ENCODE measurements at regions not wholly inside any gene's neighbourhood (a gene's known extent, or its start where the extent isn't known, plus 50 kb on each side); places are given as distances from the start of the nearest gene placed in this dataset.

GRCh38 chr3:107240183-107241091, 136.8 kb upstream of the CCDC54 start:
- Histone ChIP-seq H3K27ac (peak overlapping the region; percentile 81 to 83), H3K4me1 (no peaks in the 10 kb centered on the region), H3K9me3 (no peaks in the 10 kb centered on the region), H3K4me3 (peak overlapping the region; percentile 62 to 74), H3K27me3 (no peaks in the 10 kb centered on the region), H3K36me3 (no peaks in the 10 kb centered on the region)
- TF ChIP-seq POLR2A (IDR thresholded peaks at IDR 0.05) (peak; percentile 45 to 50), CTCF (IDR thresholded peaks at IDR 0.05) (peak in 1 of 4 experiments; percentile 8)
- intact Hi-C loops (cut with DNase I; ENCODE audit: low total_unique reads), result no loop called here
- peak; percentile 68 to 82 for DNase-seq

GRCh38 chr3:107241217-107241616, 136.0 kb upstream of the CCDC54 start:
- peak overlapping the region; percentile 62 to 74 for H3K4me3 ChIP-seq
- peak in 1 of 2 donors; percentile 27 for DNase-seq
- H3K4me1 ChIP-seq, result no peaks in the 10 kb centered on the region
- H3K27me3 ChIP-seq, result no peaks in the 10 kb centered on the region
- H3K36me3 ChIP-seq, result no peaks in the 10 kb centered on the region
- intact Hi-C loops (cut with DNase I; ENCODE audit: low total_unique reads), result no loop called here
- peak overlapping the region; percentile 81 to 83 for H3K27ac ChIP-seq
- no peak for TF ChIP-seq POLR2A (IDR thresholded peaks at IDR 0.05)
- TF ChIP-seq CTCF (IDR thresholded peaks at IDR 0.05), result no peak
- no peaks in the 10 kb centered on the region for H3K9me3 ChIP-seq

- peak overlapping the region in 1 of 2 donors; percentile 74 for H3K4me3 ChIP-seq
- intact Hi-C loops (cut with DNase I; ENCODE audit: low total_unique reads), result no loop called here
These were observed 134.7 kb upstream of the CCDC54 start for GRCh38 chr3:107242579-107242978.

GRCh38 chr3:107247116-107247515, 130.1 kb upstream of the CCDC54 start:
- TF ChIP-seq CTCF (IDR thresholded peaks at IDR 0.05) (no peak), POLR2A (IDR thresholded peaks at IDR 0.05) (no peak)
- no peak for DNase-seq
- Histone ChIP-seq H3K4me3 (no peak overlapping the region), H3K4me1 (no peaks in the 10 kb centered on the region), H3K9me3 (no peaks in the 10 kb centered on the region), H3K27ac (no peak overlapping the region), H3K36me3 (no peaks in the 10 kb centered on the region), H3K27me3 (no peaks in the 10 kb centered on the region)
- intact Hi-C loops (cut with DNase I; ENCODE audit: low total_unique reads), result no loop called here

More at GRCh38 chr3:107242579-107242978, 134.7 kb upstream of the CCDC54 start:
- Histone ChIP-seq H3K27ac (no peak overlapping the region), H3K36me3 (no peaks in the 10 kb centered on the region), H3K9me3 (no peaks in the 10 kb centered on the region), H3K27me3 (no peaks in the 10 kb centered on the region), H3K4me1 (no peaks in the 10 kb centered on the region)
- DNase-seq, result no peak
- TF ChIP-seq POLR2A (IDR thresholded peaks at IDR 0.05) (no peak), CTCF (IDR thresholded peaks at IDR 0.05) (no peak)

- Histone ChIP-seq H3K27me3 (no peaks in the 10 kb centered on the region), H3K9me3 (no peaks in the 10 kb centered on the region), H3K4me1 (no peaks in the 10 kb centered on the region), H3K36me3 (no peaks in the 10 kb centered on the region), H3K4me3 (no peak overlapping the region), H3K27ac (no peak overlapping the region)
- intact Hi-C loops (cut with DNase I; ENCODE audit: low total_unique reads), result no loop called here
- no peak for TF ChIP-seq POLR2A (IDR thresholded peaks at IDR 0.05)
- no peak for TF ChIP-seq CTCF (IDR thresholded peaks at IDR 0.05)
- no peak for DNase-seq
These were observed 128.1 kb upstream of the CCDC54 start for GRCh38 chr3:107249132-107249531.

All from uterus (tissue), 3 donors.